Epidermal melanocyte (primary cell): ENCODE measurements at regions not wholly inside any gene's neighbourhood (a gene's known extent, or its start where the extent isn't known, plus 50 kb on each side); places are given as distances from the start of the nearest gene placed in this dataset.

Experiments used
- DNase-seq: peaks from one replicate; pipeline ENCODE4 v3.0.0; 2011; ENCODE audit warnings: low spot score; ENCODE audit not compliant: insufficient read length

- DNase-seq, result no peak
Measured at GRCh38 chr4:137206781-137207180, 325.5 kb downstream of the PCDH18 start.

- no peak for DNase-seq
Measured at GRCh38 chr4:137203601-137204000, 328.7 kb downstream of the PCDH18 start.

GRCh38 chr4:137200322-137200721, 332.0 kb downstream of the PCDH18 start:
- DNase-seq, result no peak

GRCh38 chr4:137198791-137199190, 333.5 kb downstream of the PCDH18 start:
- DNase-seq, result no peak

- no peak for DNase-seq
Measured at GRCh38 chr4:137194670-137195069, 337.6 kb downstream of the PCDH18 start.

- no peak for DNase-seq
Measured at GRCh38 chr4:137193564-137193963, 338.7 kb downstream of the PCDH18 start.

GRCh38 chr4:137181293-137181899, 350.9 kb downstream of the PCDH18 start:
- no peak for DNase-seq

- DNase-seq, result no peak
Measured at GRCh38 chr4:137180349-137180748, 351.9 kb downstream of the PCDH18 start.

- DNase-seq, result no peak
Measured at GRCh38 chr4:137156807-137157206, 375.5 kb downstream of the PCDH18 start.

GRCh38 chr4:137156054-137156453, 376.2 kb downstream of the PCDH18 start:
- DNase-seq, result peak; percentile 14

GRCh38 chr4:137131201-137131600, 401.1 kb downstream of the PCDH18 start:
- DNase-seq, result no peak

GRCh38 chr4:137129845-137130244, 402.4 kb downstream of the PCDH18 start:
- DNase-seq, result no peak

- DNase-seq, result no peak
Measured at GRCh38 chr4:137129441-137129840, 402.9 kb downstream of the PCDH18 start.

GRCh38 chr4:137125011-137125410, 407.3 kb downstream of the PCDH18 start:
- peak; percentile 14 for DNase-seq

GRCh38 chr4:137124278-137124932, 407.9 kb downstream of the PCDH18 start:
- peak; percentile 17 for DNase-seq

GRCh38 chr4:137122876-137123275, 409.4 kb downstream of the PCDH18 start:
- DNase-seq, result no peak

GRCh38 chr4:137116144-137116543, 416.1 kb downstream of the PCDH18 start:
- DNase-seq, result no peak

GRCh38 chr4:137106733-137107132, 425.6 kb downstream of the PCDH18 start:
- no peak for DNase-seq

GRCh38 chr4:137106287-137106686, 426.0 kb downstream of the PCDH18 start:
- no peak for DNase-seq

GRCh38 chr4:137090951-137091350, 441.3 kb downstream of the PCDH18 start:
- DNase-seq, result no peak

- no peak for DNase-seq
Measured at GRCh38 chr4:137083571-137084135, 448.6 kb downstream of the PCDH18 start.

- no peak for DNase-seq
Measured at GRCh38 chr4:137082061-137082460, 450.2 kb downstream of the PCDH18 start.

GRCh38 chr4:137076908-137077307, 455.4 kb downstream of the PCDH18 start:
- no peak for DNase-seq
